ENCODE measurements at regions not wholly inside any gene's neighbourhood (a gene's known extent, or its start where the extent isn't known, plus 50 kb on each side); places are given as distances from the start of the nearest gene placed in this dataset.

- TF ChIP-seq TCF7L2 (IDR thresholded peaks at IDR 0.05; ENCODE audit: low read depth, low read length) (no peak), TCF12 (IDR thresholded peaks at IDR 0.05) (no peak), TCF12 (CRISPR knock-in tag; IDR thresholded peaks at IDR 0.05) (no peak)
Measured at GRCh38 chr2:870426-870825, 80.2 kb upstream of the SNTG2 start.
